ENCODE measurements at regions not wholly inside any gene's neighbourhood (a gene's known extent, or its start where the extent isn't known, plus 50 kb on each side); places are given as distances from the start of the nearest gene placed in this dataset.

GRCh38 chr3:135576751-135577150 lies 388.8 kb upstream of the PPP2R3A start:
- dilution Hi-C loops (cut with HindIII; ENCODE audit: low sequenced_read_pairs, unreplicated experiment) = no loop called here
- no peak for TF ChIP-seq MXI1 (IDR thresholded peaks at IDR 0.05; ENCODE audit: borderline replicate concordance, low read depth, low read length)
- no peak for TF ChIP-seq ELK1 (IDR thresholded peaks at IDR 0.05; ENCODE audit: borderline replicate concordance, low read depth, low read length)
- TF ChIP-seq POLR2A (IDR thresholded peaks at IDR 0.05; ENCODE audit: low read depth, low read length) = no peak
- no peak for TF ChIP-seq CHD1 (IDR thresholded peaks at IDR 0.05; ENCODE audit: low read depth, low read length)
- no peak for TF ChIP-seq NFE2L2 (IDR thresholded peaks at IDR 0.05; ENCODE audit: low read depth, low read length)
- TF ChIP-seq RFX5 (IDR thresholded peaks at IDR 0.05; ENCODE audit: low read depth, low read length) = no peak
- no peak for TF ChIP-seq FOS (IDR thresholded peaks at IDR 0.05; ENCODE audit: low read depth, low read length)
- no peak for TF ChIP-seq RCOR1 (IDR thresholded peaks at IDR 0.05; ENCODE audit: insufficient replicate concordance, low read length)
- no peak for TF ChIP-seq MAFK (IDR thresholded peaks at IDR 0.05; ENCODE audit: low read depth, low read length)
- no peak for TF ChIP-seq RAD21 (IDR thresholded peaks at IDR 0.05; ENCODE audit: low read length)
- TF ChIP-seq MAZ (IDR thresholded peaks at IDR 0.05; ENCODE audit: borderline replicate concordance, low read depth, low read length) = no peak
- TF ChIP-seq SMC3 (IDR thresholded peaks at IDR 0.05; ENCODE audit: low read depth, low read length) = no peak
- TF ChIP-seq BHLHE40 (IDR thresholded peaks at IDR 0.05; ENCODE audit: low read depth, low read length) = no peak
- no peak for TF ChIP-seq CTCF (conservative IDR thresholded peaks at IDR 0.05; ENCODE audit: low read depth, low read length)
- no peak for TF ChIP-seq CEBPB (IDR thresholded peaks at IDR 0.05; ENCODE audit: low read depth, low read length)
- TF ChIP-seq USF2 (IDR thresholded peaks at IDR 0.05; ENCODE audit: low read depth, low read length) = no peak
- ATAC-seq (ENCODE audit: low read depth) (no peak), DNase-seq (no peak)
- no peak overlapping the region for H3K27ac ChIP-seq (ENCODE audit: insufficient read depth, low read length)
- no peaks in the 10 kb centered on the region for H3K4me1 ChIP-seq (ENCODE audit: control insufficient read depth, insufficient read depth, low read length)
- 42% methylated on average over 2 of the region's 7 CpGs; no CpG with 5 or more reads in 1 of the 2 experiments for WGBS, 2 experiments (ENCODE audit: extremely low coverage in 2 of 2, insufficient read length in 1 of 2)
- H3K4me2 ChIP-seq (ENCODE audit: low read depth, low read length) = no peak overlapping the region
- no peak overlapping the region for H3K23ac ChIP-seq (ENCODE audit: low read depth, low read length)
- no peak overlapping the region for H3K14ac ChIP-seq (replicated peaks; ENCODE audit: low read depth, low read length)
- no peak overlapping the region for H4K5ac ChIP-seq (ENCODE audit: low read depth, low read length)
- H2BK15ac ChIP-seq (ENCODE audit: low read depth, low read length) = no peak overlapping the region
- H3K9ac ChIP-seq (ENCODE audit: low read depth, low read length) = no peak overlapping the region
- H2AFZ ChIP-seq (replicated peaks; ENCODE audit: low read length, poor library complexity) = no peak overlapping the region
- H3K9me1 ChIP-seq (ENCODE audit: insufficient read depth, low read length) = no peaks in the 10 kb centered on the region
- no peaks in the 10 kb centered on the region for H3K9me3 ChIP-seq (ENCODE audit: control insufficient read depth, insufficient read depth, low read length)
- H2AK9ac ChIP-seq (replicated peaks; ENCODE audit: low read depth, low read length, poor library complexity) = no peak overlapping the region
- no peaks in the 10 kb centered on the region for H4K20me1 ChIP-seq (ENCODE audit: insufficient read depth, low read length)
- H3K56ac ChIP-seq (ENCODE audit: extremely low read depth, insufficient read depth, low read length) = no peak overlapping the region
- no peak overlapping the region for H2BK5ac ChIP-seq (ENCODE audit: low read depth, low read length, poor library complexity, severe bottlenecking)
- H3K18ac ChIP-seq (ENCODE audit: low read depth, low read length) = no peak overlapping the region
- no peak overlapping the region for H3K4ac ChIP-seq (ENCODE audit: low read depth, low read length)
- H2AK5ac ChIP-seq (ENCODE audit: low read depth, low read length) = no peak overlapping the region
- H3K27me3 ChIP-seq (ENCODE audit: control insufficient read depth, insufficient read depth, low read length) = no peaks in the 10 kb centered on the region
- H4K91ac ChIP-seq (ENCODE audit: insufficient read depth, low read depth, low read length) = no peak overlapping the region
- H2BK120ac ChIP-seq (ENCODE audit: low read depth, low read length) = no peak overlapping the region
- H3K4me3 ChIP-seq (ENCODE audit: insufficient read depth, low read depth, low read length) = no peak overlapping the region
- no peaks in the 10 kb centered on the region for H3K36me3 ChIP-seq (ENCODE audit: control insufficient read depth, insufficient read depth, low read length)
- BruUV-seq (replicated peaks) = no TSS peak
- no peak overlapping the region for H4K8ac ChIP-seq (ENCODE audit: low read depth in 2 of 2, low read length in 2 of 2)
- in situ Hi-C loops (cut with MboI; ENCODE audit: low sequenced_read_pairs) = no loop called here
- no peak overlapping the region for H2BK20ac ChIP-seq (ENCODE audit: low read depth, low read length)
- ChIA-PET POLR2A (ENCODE audit: unreplicated experiment) (no interaction called here), CTCF (no interaction called here)
- no peaks in the 10 kb centered on the region for H3K79me1 ChIP-seq (ENCODE audit: low read depth in 1 of 2, low read length in 2 of 2)
- intact Hi-C loops (cut with micrococcal nuclease) = no loop called here
